GM19467 (cell line): ENCODE measurements at regions not wholly inside any gene's neighbourhood (a gene's known extent, or its start where the extent isn't known, plus 50 kb on each side); places are given as distances from the start of the nearest gene placed in this dataset.
"Not testable (repeated sequence)": the region's sequence is repeated elsewhere in the genome, so short reads cannot be mapped to it uniquely, and the experiment has no call there.

ENCODE experiments used
- ATAC-seq: cut with Tn5 transposase; IDR thresholded peaks from one replicate; pipeline ENCODE4 v1.9.1; 2021; ENCODE audit warnings: mild to moderate bottlenecking, moderate library complexity; ENCODE audit not compliant: unreplicated experiment

- ATAC-seq, result no peak
These were observed 792.6 kb upstream of the RAG2 start for GRCh38 chr11:37390576-37391083.

- no peak for ATAC-seq
These were observed 780.9 kb upstream of the RAG2 start for GRCh38 chr11:37378958-37379357.

GRCh38 chr11:37372667-37373066, 774.6 kb upstream of the RAG2 start:
- no peak for ATAC-seq

- ATAC-seq, result no peak
These were observed 773.4 kb upstream of the RAG2 start for GRCh38 chr11:37371346-37371970.

- no peak for ATAC-seq
These were observed 772.8 kb upstream of the RAG2 start for GRCh38 chr11:37370817-37371216.

- no peak for ATAC-seq
These were observed 766.3 kb upstream of the RAG2 start for GRCh38 chr11:37364246-37364839.

- no peak for ATAC-seq
These were observed 755.2 kb upstream of the RAG2 start for GRCh38 chr11:37353192-37353591.

- no peak for ATAC-seq
These were observed 754.4 kb upstream of the RAG2 start for GRCh38 chr11:37352485-37352884.

- no peak for ATAC-seq
These were observed 745.3 kb upstream of the RAG2 start for GRCh38 chr11:37343290-37343689.

- no peak for ATAC-seq
These were observed 738.4 kb upstream of the RAG2 start for GRCh38 chr11:37336401-37336800.

- ATAC-seq, result no peak
These were observed 735.3 kb upstream of the RAG2 start for GRCh38 chr11:37333345-37333744.

GRCh38 chr11:37323843-37324242, 725.8 kb upstream of the RAG2 start:
- no peak for ATAC-seq

GRCh38 chr11:37322333-37323194, 724.5 kb upstream of the RAG2 start:
- no peak for ATAC-seq

- no peak for ATAC-seq
These were observed 722.9 kb upstream of the RAG2 start for GRCh38 chr11:37320921-37321320.

GRCh38 chr11:37317803-37318202, 719.8 kb upstream of the RAG2 start:
- ATAC-seq, result no peak

- no peak for ATAC-seq
These were observed 715.2 kb upstream of the RAG2 start for GRCh38 chr11:37313266-37313665.

- ATAC-seq, result no peak
These were observed 708.5 kb upstream of the RAG2 start for GRCh38 chr11:37306563-37306962.

- not testable (repeated sequence) for ATAC-seq
These were observed 703.4 kb upstream of the RAG2 start for GRCh38 chr11:37301405-37301804.

- ATAC-seq, result no peak
These were observed 700.1 kb upstream of the RAG2 start for GRCh38 chr11:37298173-37298572.

GRCh38 chr11:37286890-37287289, 688.9 kb upstream of the RAG2 start:
- ATAC-seq, result no peak

GRCh38 chr11:37282367-37282766, 684.3 kb upstream of the RAG2 start:
- no peak for ATAC-seq

- ATAC-seq, result no peak
These were observed 682.2 kb upstream of the RAG2 start for GRCh38 chr11:37280200-37280599.
